Natural killer cell (primary cell): ENCODE measurements at regions not wholly inside any gene's neighbourhood (a gene's known extent, or its start where the extent isn't known, plus 50 kb on each side); places are given as distances from the start of the nearest gene placed in this dataset.

Experiments used
- ATAC-seq, 3 donors: fragments of 150-1000 bp in 2 of 3; fragments of 200-7000 bp in 1 of 3; cut with Tn5 transposase; 1 replicate in 1 of 3; 2 replicates in 2 of 3; pipeline ENCODE4 v1.10.0; 2021; ENCODE audit warnings: mild to moderate bottlenecking in 2 of 3, moderate library complexity in 2 of 3
- DNase-seq, 2 donors: peaks; one replicate each; pipeline versions ENCODE4 v3.0.0 to v3.0.0-alpha.2; 2013 to 2021; ENCODE audit warnings: mixed read lengths in 1 of 2
- H3K27ac ChIP-seq: one replicate; pipeline ENCODE4 v1.5.1; 2013; ENCODE audit warnings: mild to moderate bottlenecking, low read length
- H3K27me3 ChIP-seq: one replicate; pipeline ENCODE4 v1.6.1; 2013; ENCODE audit warnings: low read length; ENCODE audit not compliant: control insufficient read depth, insufficient read depth
- H3K36me3 ChIP-seq: one replicate; pipeline ENCODE4 v1.6.1; 2013; ENCODE audit warnings: low read length; ENCODE audit not compliant: control insufficient read depth, insufficient read depth
- H3K4me1 ChIP-seq: one replicate; pipeline ENCODE4 v1.6.1; 2013; ENCODE audit warnings: low read length; ENCODE audit not compliant: control insufficient read depth, insufficient read depth
- H3K4me3 ChIP-seq: one replicate; pipeline ENCODE4 v1.5.1; 2013; ENCODE audit warnings: low read length
- H3K9me3 ChIP-seq: one replicate; pipeline ENCODE4 v1.6.1; 2013; ENCODE audit warnings: low read length; ENCODE audit not compliant: control insufficient read depth, insufficient read depth
- H3K27ac Mint-ChIP-seq, 2 donors: one replicate each; pipeline ENCODE4 v1.8.0; 2022; ENCODE audit warnings: mild to moderate bottlenecking in 2 of 2, mixed read lengths in 2 of 2, moderate library complexity in 1 of 2
- H3K27me3 Mint-ChIP-seq, 2 donors: one replicate each; pipeline ENCODE4 v1.8.0; 2022; ENCODE audit warnings: low read depth in 2 of 2, mixed read lengths in 2 of 2
- H3K36me3 Mint-ChIP-seq: one replicate; pipeline ENCODE4 v1.8.0; 2022; ENCODE audit warnings: mixed read lengths
- H3K4me1 Mint-ChIP-seq, 2 donors: one replicate each; pipeline ENCODE4 v1.8.0; 2022; ENCODE audit warnings: mixed read lengths in 2 of 2
- H3K4me3 Mint-ChIP-seq: one replicate; pipeline ENCODE4 v1.8.0; 2022; ENCODE audit warnings: mild to moderate bottlenecking, moderate library complexity, mixed read lengths
- H3K9me3 Mint-ChIP-seq, 2 donors: one replicate each; pipeline ENCODE4 v1.8.0; 2022; ENCODE audit warnings: mixed read lengths in 2 of 2
- WGBS: methylation state at CpG from one replicate; pipeline ENCODE4 v1.1.7; 2013; ENCODE audit warnings: missing lambda C conversion rate; ENCODE audit not compliant: insufficient coverage; 5-methylcytosine and 5-hydroxymethylcytosine counted together
- intact Hi-C: fragments of 100-400 bp; cut with micrococcal nuclease; formaldehyde crosslinking; loops from one replicate; pipeline ENCODE4 v1.14.2; 2022
- TF ChIP-seq, protein P1 (sequence below): fragments of 200-600 bp; IDR thresholded peaks from one replicate; pipeline ENCODE4 v1.8.0; 2022; ENCODE audit warnings: antibody characterized with exemption

DNA sequence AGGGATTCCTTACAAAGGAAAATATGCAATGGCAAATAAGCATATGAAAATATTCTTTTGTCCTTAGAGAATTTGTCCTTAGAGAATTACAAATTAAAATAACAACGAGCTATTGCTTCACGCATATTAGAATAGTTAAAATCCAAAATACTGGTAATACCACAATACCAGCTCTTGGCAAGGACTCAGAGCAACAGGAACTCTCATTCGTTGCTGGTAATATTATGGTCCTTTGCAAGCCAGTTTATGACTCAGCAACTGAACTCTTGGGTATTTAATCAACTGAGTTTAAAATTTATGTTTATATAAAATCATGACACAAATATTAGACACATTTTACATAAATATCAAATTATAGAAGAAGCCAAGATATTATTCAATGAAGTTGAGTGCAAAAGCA is 1730.4 kb downstream of the SI start:
- 86% methylated on average over 2 of the region's 3 CpGs for WGBS
- Histone ChIP-seq H3K9me3 (no peaks in the 10 kb centered on the region), H3K36me3 (no peaks in the 10 kb centered on the region), H3K27me3 (no peaks in the 10 kb centered on the region), H3K4me1 (no peaks in the 10 kb centered on the region), H3K4me3 (no peak overlapping the region), H3K27ac (no peak overlapping the region)
- TF ChIP-seq, protein P1, sequence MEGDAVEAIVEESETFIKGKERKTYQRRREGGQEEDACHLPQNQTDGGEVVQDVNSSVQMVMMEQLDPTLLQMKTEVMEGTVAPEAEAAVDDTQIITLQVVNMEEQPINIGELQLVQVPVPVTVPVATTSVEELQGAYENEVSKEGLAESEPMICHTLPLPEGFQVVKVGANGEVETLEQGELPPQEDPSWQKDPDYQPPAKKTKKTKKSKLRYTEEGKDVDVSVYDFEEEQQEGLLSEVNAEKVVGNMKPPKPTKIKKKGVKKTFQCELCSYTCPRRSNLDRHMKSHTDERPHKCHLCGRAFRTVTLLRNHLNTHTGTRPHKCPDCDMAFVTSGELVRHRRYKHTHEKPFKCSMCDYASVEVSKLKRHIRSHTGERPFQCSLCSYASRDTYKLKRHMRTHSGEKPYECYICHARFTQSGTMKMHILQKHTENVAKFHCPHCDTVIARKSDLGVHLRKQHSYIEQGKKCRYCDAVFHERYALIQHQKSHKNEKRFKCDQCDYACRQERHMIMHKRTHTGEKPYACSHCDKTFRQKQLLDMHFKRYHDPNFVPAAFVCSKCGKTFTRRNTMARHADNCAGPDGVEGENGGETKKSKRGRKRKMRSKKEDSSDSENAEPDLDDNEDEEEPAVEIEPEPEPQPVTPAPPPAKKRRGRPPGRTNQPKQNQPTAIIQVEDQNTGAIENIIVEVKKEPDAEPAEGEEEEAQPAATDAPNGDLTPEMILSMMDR, result no peak
- H3K27me3 Mint-ChIP-seq, result no peaks in the 10 kb centered on the region
- H3K9me3 Mint-ChIP-seq, result peaks cover 13 to 18% of the 10 kb centered on the region in 2 donors
- H3K4me3 Mint-ChIP-seq, result no peak overlapping the region
- ATAC-seq, result no peak
- no peak for DNase-seq
- intact Hi-C loops, result no loop called here
- no peak overlapping the region for H3K27ac Mint-ChIP-seq
- H3K36me3 Mint-ChIP-seq, result peaks cover 6% of the 10 kb centered on the region
- no peaks in the 10 kb centered on the region for H3K4me1 Mint-ChIP-seq

DNA sequence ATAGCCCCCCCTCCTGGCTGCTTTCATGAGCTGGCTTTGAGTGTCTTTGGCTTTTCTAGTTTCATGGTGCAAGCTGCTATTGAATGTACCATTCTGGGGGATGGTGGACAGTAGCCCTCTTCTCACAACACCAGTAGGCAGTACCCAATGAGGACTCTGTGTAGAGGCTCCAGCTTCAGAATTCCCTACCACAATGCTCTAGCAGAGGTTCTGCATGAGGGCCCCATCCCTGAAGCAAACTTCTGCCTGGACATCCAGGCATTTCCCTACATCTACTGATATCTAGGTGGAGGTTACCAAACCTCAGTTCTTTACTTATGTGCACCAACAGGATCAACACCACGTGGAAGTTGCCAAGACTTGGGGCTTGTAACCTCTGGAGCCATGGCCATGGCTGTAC is 1742.9 kb downstream of the SI start:
- no peaks in the 10 kb centered on the region for H3K4me1 ChIP-seq
- no peak for DNase-seq
- H3K27ac ChIP-seq, result no peak overlapping the region
- peaks cover under 1% of the 10 kb centered on the region for H3K9me3 ChIP-seq
- H3K36me3 Mint-ChIP-seq, result peaks cover 7% of the 10 kb centered on the region
- no peaks in the 10 kb centered on the region for H3K36me3 ChIP-seq
- no peak overlapping the region for H3K27ac Mint-ChIP-seq
- intact Hi-C loops, result no loop called here
- peaks cover 10 to 25% of the 10 kb centered on the region in 2 donors for H3K9me3 Mint-ChIP-seq
- H3K4me3 ChIP-seq, result no peak overlapping the region
- 50% methylated on average over 1 of the region's 1 CpG for WGBS
- no peak for ATAC-seq
- H3K4me3 Mint-ChIP-seq, result no peak overlapping the region
- TF ChIP-seq, protein P1, result no peak
- H3K27me3 Mint-ChIP-seq, result no peaks in the 10 kb centered on the region
- no peaks in the 10 kb centered on the region for H3K27me3 ChIP-seq
- no peaks in the 10 kb centered on the region for H3K4me1 Mint-ChIP-seq

DNA sequence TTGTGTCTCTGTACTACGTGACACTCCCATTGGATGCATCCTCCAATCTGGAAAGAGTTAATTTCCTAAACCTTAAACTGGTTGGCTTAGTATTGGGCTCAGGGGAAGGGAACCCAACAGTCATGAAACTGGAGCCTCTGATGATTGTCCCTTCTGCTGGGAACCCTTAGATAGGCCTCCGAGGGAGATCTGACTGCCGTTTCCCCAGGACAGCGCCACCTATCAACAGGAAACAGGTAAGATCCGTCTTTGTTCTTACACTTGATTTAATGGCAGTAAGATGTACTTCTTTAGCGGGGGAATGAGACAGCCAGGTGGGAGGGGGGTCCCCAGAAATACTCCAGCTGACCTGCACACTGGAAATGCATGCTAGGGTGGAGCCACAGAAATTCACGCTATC is 1749.6 kb downstream of the SI start:
- H3K27ac ChIP-seq, result no peak overlapping the region
- no peaks in the 10 kb centered on the region for H3K27me3 ChIP-seq
- DNase-seq (no peak), ATAC-seq (no peak)
- peaks cover 4 to 18% of the 10 kb centered on the region in 2 donors for H3K9me3 Mint-ChIP-seq
- H3K4me3 ChIP-seq, result no peak overlapping the region
- TF ChIP-seq, protein P1, result no peak
- intact Hi-C loops, result no loop called here
- no peaks in the 10 kb centered on the region for H3K36me3 Mint-ChIP-seq
- H3K27ac Mint-ChIP-seq, result no peak overlapping the region
- H3K4me1 ChIP-seq, result no peaks in the 10 kb centered on the region
- H3K27me3 Mint-ChIP-seq, result no peaks in the 10 kb centered on the region
- WGBS, result 69% methylated on average over 6 of the region's 7 CpGs
- peaks cover 22% of the 10 kb centered on the region for H3K9me3 ChIP-seq
- no peak overlapping the region for H3K4me3 Mint-ChIP-seq
- H3K36me3 ChIP-seq, result no peaks in the 10 kb centered on the region
- H3K4me1 Mint-ChIP-seq, result no peaks in the 10 kb centered on the region

DNA sequence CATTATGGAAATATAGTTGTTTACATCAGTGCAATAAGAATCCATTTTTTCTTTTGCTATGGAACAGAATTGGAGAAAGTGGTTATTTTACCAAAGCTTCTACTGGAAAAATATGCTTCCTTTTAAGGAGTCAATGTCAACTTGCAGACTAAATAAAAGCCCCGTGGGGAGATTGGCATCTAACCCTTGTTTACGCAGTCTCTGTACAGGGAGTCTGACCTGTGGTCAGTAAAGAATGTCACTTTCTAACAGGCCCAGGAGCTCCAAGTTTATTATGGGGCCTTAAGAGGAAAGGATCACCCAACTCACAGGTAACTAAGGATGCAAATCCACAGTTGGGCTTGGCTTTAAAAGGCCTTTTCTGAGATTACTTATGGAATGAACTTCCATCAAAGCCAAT is 1751.2 kb downstream of the SI start:
- Mint-ChIP-seq H3K27ac (no peak overlapping the region), H3K4me1 (no peaks in the 10 kb centered on the region), H3K27me3 (no peaks in the 10 kb centered on the region), H3K4me3 (no peak overlapping the region), H3K36me3 (no peaks in the 10 kb centered on the region), H3K9me3 (peaks cover 5 to 16% of the 10 kb centered on the region in 2 donors)
- WGBS, result 66% methylated on average over 2 of the region's 2 CpGs
- Histone ChIP-seq H3K4me3 (no peak overlapping the region), H3K27ac (no peak overlapping the region), H3K4me1 (no peaks in the 10 kb centered on the region), H3K36me3 (no peaks in the 10 kb centered on the region), H3K9me3 (peaks cover 22% of the 10 kb centered on the region), H3K27me3 (no peaks in the 10 kb centered on the region)
- TF ChIP-seq, protein P1, result no peak
- intact Hi-C loops, result no loop called here
- no peak for ATAC-seq
- DNase-seq, result no peak
